ENCODE measurements at regions not wholly inside any gene's neighbourhood (a gene's known extent, or its start where the extent isn't known, plus 50 kb on each side); places are given as distances from the start of the nearest gene placed in this dataset.
A peak's percentile ranks its signal among the peaks of the same experiment; 100 is the strongest.

- peak; percentile 71 for FAIRE-seq
- no peak for DNase-seq (ENCODE audit: insufficient read length, low spot score)
Measured at GRCh38 chrX:22325096-22325495, 52.4 kb downstream of the CBLL2 start.

DNA sequence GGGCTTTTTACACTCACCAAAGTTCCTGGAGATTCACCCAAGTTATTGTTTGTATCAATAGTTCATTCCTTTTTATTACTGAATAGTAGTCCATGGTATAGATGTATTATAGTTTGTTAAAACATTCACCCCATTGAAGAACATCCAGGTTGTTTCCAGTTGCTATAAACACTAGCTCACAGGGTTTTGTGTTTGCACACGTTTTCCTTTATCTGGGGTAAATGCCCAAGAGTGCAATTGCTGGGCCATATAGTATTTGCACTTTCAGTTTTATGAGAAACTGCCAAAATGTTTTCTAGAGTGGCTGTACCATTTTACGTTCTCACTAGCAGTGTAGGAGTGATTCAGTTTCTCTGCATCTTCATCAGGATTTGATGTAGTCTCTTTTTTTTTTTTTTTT, 57.1 kb downstream of the CBLL2 start:
- FAIRE-seq (no peak), DNase-seq (ENCODE audit: insufficient read length, low spot score) (no peak)

GRCh38 chrX:22338740-22339139, 66.0 kb downstream of the CBLL2 start:
- FAIRE-seq = no peak

GRCh38 chrX:22339459-22339858, 66.7 kb downstream of the CBLL2 start:
- DNase-seq (ENCODE audit: insufficient read length, low spot score) (no peak), FAIRE-seq (peak; percentile 33)

More at GRCh38 chrX:22338740-22339139, 66.0 kb downstream of the CBLL2 start:
- no peak for DNase-seq (ENCODE audit: insufficient read length, low spot score)

GRCh38 chrX:22340022-22340616, 67.4 kb downstream of the CBLL2 start:
- no peak for FAIRE-seq
- no peak for DNase-seq (ENCODE audit: insufficient read length, low spot score)

DNA sequence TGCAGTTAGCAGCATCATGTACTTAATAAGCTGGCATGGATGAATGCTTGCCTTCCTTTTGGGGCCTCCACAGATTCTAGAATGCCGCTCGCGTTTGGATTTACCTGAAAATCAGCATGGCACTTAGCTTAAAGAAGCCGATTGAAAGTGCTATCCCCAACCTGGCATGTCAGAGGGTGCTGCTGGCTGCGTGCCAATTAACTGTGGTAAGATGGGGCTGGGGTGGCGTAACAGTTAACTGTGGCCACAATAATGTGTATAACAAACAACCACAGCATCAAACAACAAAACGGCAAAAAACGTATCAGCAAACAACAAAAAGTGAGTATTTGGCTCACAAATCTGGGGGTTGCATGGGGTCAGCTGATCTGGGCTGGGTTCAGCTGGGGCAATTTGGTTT, 70.5 kb downstream of the CBLL2 start:
- DNase-seq (ENCODE audit: insufficient read length, low spot score) (no peak), FAIRE-seq (peak; percentile 72)

- DNase-seq (ENCODE audit: insufficient read length, low spot score) (no peak), FAIRE-seq (no peak)
Measured at GRCh38 chrX:22345884-22346283, 73.2 kb downstream of the CBLL2 start.

- DNase-seq (ENCODE audit: insufficient read length, low spot score) (no peak), FAIRE-seq (no peak)
Measured at GRCh38 chrX:22347491-22347890, 74.8 kb downstream of the CBLL2 start.

DNA sequence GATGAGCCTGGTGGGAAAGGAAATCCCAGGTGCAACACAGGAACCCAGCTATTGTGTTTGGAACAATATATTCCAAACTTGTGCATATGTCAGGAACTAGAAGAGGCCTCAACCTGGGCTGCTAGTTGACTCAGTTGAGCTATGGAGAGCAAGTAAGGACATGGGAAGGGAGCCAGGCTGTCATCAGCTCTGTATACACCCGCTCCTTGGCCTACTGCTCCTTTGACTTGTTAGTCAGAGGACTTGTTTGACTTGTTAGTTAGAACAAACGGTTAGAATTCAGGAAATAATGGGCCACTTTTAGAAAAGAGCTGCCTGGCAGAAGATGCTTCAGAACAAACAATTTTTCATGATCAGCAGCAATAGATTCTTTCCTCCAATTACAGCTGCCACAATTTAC, 76.4 kb downstream of the CBLL2 start:
- FAIRE-seq (no peak), DNase-seq (ENCODE audit: insufficient read length, low spot score) (no peak)

DNA sequence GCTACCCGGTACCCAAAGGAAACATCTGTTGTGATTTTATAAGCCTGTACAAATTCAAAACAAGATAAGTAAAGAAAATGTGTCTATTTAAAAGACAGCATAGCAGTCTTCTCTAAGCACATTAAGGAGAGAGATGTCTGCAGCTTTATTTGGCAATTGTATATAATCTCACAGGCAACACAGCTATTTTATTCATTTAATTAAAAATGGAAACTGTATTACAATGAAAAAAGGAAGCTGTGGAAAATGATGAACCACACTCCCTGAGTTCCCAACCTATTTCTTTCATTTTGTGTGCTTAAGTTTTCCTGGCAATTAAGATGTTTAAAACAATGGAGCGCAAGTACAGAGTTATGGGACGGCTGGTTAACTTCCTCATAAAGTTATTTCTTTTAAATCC, 78.4 kb downstream of the CBLL2 start:
- DNase-seq (ENCODE audit: insufficient read length, low spot score) (no peak), FAIRE-seq (no peak)

- no peak for DNase-seq (ENCODE audit: insufficient read length, low spot score)
- peak; percentile 92 for FAIRE-seq
Measured at GRCh38 chrX:22351966-22352365, 79.3 kb downstream of the CBLL2 start.

- DNase-seq (ENCODE audit: insufficient read length, low spot score) (no peak), FAIRE-seq (peak; percentile 63)
Measured at GRCh38 chrX:22357621-22358020, 84.9 kb downstream of the CBLL2 start.

GRCh38 chrX:22360129-22360528, 87.4 kb downstream of the CBLL2 start:
- FAIRE-seq = no peak

DNA sequence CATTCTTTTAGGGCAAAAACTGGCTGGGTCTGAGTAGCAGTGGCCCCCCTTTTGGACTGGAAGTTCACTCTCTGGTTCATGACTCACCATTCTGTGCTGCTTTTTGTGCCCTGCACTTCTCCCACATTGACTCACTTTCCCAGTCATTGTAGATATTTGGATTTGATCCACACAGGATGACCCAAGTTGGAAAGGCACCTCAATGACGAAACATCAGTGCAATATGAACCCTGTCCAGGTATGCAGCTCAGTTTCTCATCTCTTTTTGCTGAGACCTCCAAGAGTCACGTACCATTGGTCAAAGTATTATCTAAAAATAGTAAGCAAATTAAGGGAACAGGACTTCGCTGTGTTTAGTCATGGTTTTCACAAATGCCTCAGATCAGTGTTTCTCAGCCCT, 92.7 kb downstream of the CBLL2 start:
- FAIRE-seq (peak; percentile 98), DNase-seq (ENCODE audit: insufficient read length, low spot score) (peak; percentile 46)

More at GRCh38 chrX:22360129-22360528, 87.4 kb downstream of the CBLL2 start:
- no peak for DNase-seq (ENCODE audit: insufficient read length, low spot score)

DNA sequence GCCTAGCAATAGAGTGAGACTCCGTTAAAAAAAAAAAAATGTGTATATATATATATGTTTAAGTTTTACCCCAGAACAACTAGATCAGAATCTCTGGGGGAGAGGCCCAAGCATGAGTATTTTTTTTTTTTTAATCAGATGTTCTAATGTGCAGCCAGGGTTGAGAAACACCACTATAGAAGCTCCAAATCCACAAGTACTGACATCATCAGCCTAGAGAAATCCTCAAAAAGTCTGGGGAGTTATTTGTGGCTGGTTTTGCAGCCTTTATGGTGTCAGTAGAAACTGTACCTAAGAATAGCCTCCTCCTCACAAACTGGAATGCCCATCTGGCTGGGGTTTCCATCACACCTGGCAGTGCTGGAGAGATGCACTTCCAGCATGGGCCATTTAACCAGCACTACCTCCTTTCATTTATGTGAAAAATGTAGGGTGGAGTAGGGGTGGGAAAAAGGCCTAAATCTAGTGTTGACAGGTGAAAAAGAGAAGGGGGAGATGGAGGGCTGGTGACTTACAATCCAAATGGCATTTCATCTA, 93.5 kb downstream of the CBLL2 start:
- DNase-seq (ENCODE audit: insufficient read length, low spot score) (no peak), FAIRE-seq (peak; percentile 28)

GRCh38 chrX:22366906-22367305, 94.2 kb downstream of the CBLL2 start:
- peak; percentile 57 for FAIRE-seq
- no peak for DNase-seq (ENCODE audit: insufficient read length, low spot score)

DNA sequence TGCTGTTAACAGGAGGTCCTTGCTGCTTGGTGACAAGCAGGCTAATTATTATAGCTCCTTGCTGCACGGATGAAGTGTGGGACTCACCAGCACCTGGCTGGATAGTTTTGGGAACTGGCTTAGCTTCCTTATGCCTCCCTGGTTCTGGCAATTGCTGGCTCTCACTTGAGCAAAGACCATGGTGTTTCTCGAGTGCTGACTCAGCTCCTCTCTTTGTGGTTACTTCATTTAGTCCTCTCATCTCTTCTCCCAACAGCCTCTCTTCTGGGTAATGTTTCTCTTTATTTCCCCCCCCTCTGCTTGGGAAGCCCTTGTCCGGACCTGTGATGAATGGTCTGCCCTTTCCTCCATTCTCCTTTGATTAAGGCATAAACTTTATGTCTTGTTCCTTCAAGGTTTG, 100.4 kb downstream of the CBLL2 start:
- FAIRE-seq (peak; percentile 4), DNase-seq (ENCODE audit: insufficient read length, low spot score) (no peak)

GRCh38 chrX:22373766-22374165, 101.1 kb downstream of the CBLL2 start:
- DNase-seq (ENCODE audit: insufficient read length, low spot score) = no peak
- peak; percentile 23 for FAIRE-seq

GRCh38 chrX:22376369-22376768, 103.7 kb downstream of the CBLL2 start:
- DNase-seq (ENCODE audit: insufficient read length, low spot score) = no peak
- no peak for FAIRE-seq

DNA sequence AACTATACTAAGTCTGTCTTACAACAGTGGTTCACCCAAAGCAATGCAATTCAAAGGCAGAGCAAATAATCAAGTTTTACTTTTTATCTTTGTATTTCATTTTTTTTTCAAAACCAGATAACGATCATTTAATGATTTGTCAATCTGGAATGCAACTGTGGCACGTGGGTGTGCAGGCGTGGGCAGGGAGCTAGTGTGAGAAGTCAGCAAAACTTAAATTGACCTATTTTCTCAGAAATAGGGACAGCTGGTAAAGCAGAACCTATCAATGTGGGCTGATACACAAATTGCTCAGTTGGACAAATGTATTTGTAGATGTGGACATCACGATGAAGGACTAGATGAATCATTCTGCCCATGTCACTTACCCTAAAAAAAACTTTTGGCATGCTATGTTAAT, 105.6 kb downstream of the CBLL2 start:
- DNase-seq (ENCODE audit: insufficient read length, low spot score) (no peak), FAIRE-seq (no peak)

- FAIRE-seq (peak; percentile 4), DNase-seq (ENCODE audit: insufficient read length, low spot score) (no peak)
Measured at GRCh38 chrX:22383988-22384387, 111.3 kb downstream of the CBLL2 start.

GRCh38 chrX:22389556-22390179, 117.0 kb downstream of the CBLL2 start:
- DNase-seq (ENCODE audit: insufficient read length, low spot score) (peak; percentile 70), FAIRE-seq (peak; percentile 94)

Measured in HTR-8/SVneo (cell line).